ENCODE measurements at regions not wholly inside any gene's neighbourhood (a gene's known extent, or its start where the extent isn't known, plus 50 kb on each side); places are given as distances from the start of the nearest gene placed in this dataset.

DNA sequence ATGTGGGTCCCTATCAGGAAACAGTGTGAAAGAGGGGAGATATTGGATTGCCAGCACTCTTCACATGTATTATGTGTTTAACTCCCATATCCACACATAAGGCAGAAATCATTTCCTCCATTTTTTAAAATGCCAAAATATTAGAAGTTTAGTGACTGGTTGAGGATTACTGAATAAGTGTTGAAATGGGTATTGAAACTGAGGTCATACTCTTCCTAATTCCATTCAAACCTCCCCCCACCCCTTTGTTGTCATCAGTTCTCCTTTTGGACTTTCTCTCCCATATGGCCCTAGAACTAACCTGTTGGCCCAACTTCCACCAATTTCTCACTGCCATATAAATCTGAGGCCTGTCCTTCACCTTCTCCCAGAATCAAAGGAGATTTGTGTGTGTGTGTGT, 81.6 kb downstream of the EVX1 start:
- Histone ChIP-seq H3K4me1 (ENCODE audit: insufficient read depth, low read length) (no peaks in the 10 kb centered on the region), H3K4me2 (ENCODE audit: low read length) (no peak overlapping the region), H3K27me3 (ENCODE audit: low read length) (no peaks in the 10 kb centered on the region), H2AFZ (ENCODE audit: low read length) (no peak overlapping the region), H3K9me3 (ENCODE audit: low read length) (no peaks in the 10 kb centered on the region), H3K9ac (ENCODE audit: low read length) (no peak overlapping the region), H3K27ac (ENCODE audit: low read length) (no peak overlapping the region), H3K79me2 (ENCODE audit: low read length) (no peaks in the 10 kb centered on the region), H3K4me3 (ENCODE audit: low read length) (no peak overlapping the region), H4K20me1 (ENCODE audit: low read length) (no peaks in the 10 kb centered on the region), H3K36me3 (ENCODE audit: low read depth, low read length) (no peaks in the 10 kb centered on the region), H3K9me2 (replicated peaks; ENCODE audit: low read length) (0 out of 2 replicates have a peak, but pooled peaks cover 4% of the 10 kb centered on the region), H3F3A (ENCODE audit: low read length, unreplicated experiment) (no peaks in the 10 kb centered on the region)
- intact Hi-C loops (cut with micrococcal nuclease): no loop called here
- no peak for DNase-seq
- ChIA-PET CTCF (no interaction called here), POLR2A (ENCODE audit: unreplicated experiment) (no interaction called here)
- ATAC-seq: no peak
- TF ChIP-seq EZH2 (IDR thresholded peaks at IDR 0.05; ENCODE audit: low read length, unreplicated experiment) (no peak), CTCF (conservative IDR thresholded peaks at IDR 0.05; ENCODE audit: low read depth, low read length) (no peak), EZH2phosphoT487 (IDR thresholded peaks at IDR 0.05; ENCODE audit: borderline replicate concordance, low read length) (no peak)
- no TSS peak for BruUV-seq (replicated peaks)

- Histone ChIP-seq H3K36me3 (ENCODE audit: low read depth, low read length) (no peaks in the 10 kb centered on the region), H3K79me2 (ENCODE audit: low read length) (no peaks in the 10 kb centered on the region), H3K4me1 (ENCODE audit: insufficient read depth, low read length) (no peaks in the 10 kb centered on the region), H3K9me3 (ENCODE audit: low read length) (no peaks in the 10 kb centered on the region), H3K27ac (ENCODE audit: low read length) (no peak overlapping the region), H3K4me2 (ENCODE audit: low read length) (no peak overlapping the region), H3K4me3 (ENCODE audit: low read length) (no peak overlapping the region), H2AFZ (ENCODE audit: low read length) (no peak overlapping the region), H3K27me3 (ENCODE audit: low read length) (no peaks in the 10 kb centered on the region), H3K9me2 (replicated peaks; ENCODE audit: low read length) (0 out of 2 replicates have a peak, but pooled peaks cover 4% of the 10 kb centered on the region), H3K9ac (ENCODE audit: low read length) (no peak overlapping the region), H3F3A (ENCODE audit: low read length, unreplicated experiment) (no peaks in the 10 kb centered on the region), H4K20me1 (ENCODE audit: low read length) (no peaks in the 10 kb centered on the region)
- intact Hi-C loops (cut with micrococcal nuclease): no loop called here
- ATAC-seq (peak; percentile 46; the same call in 1 of the 2 replicates), DNase-seq (peak; percentile 30)
- ChIA-PET CTCF (interaction anchor here (0.5 to 1.1 kb wide), 4 partner anchors 61 to 960 kb away, joined by 3 to 5 read pairs (median 3); no protein-coding TSS in a partner anchor), POLR2A (ENCODE audit: unreplicated experiment) (no interaction called here)
- TF ChIP-seq EZH2 (IDR thresholded peaks at IDR 0.05; ENCODE audit: low read length, unreplicated experiment) (no peak), CTCF (conservative IDR thresholded peaks at IDR 0.05; ENCODE audit: low read depth, low read length) (peak; percentile 50), EZH2phosphoT487 (IDR thresholded peaks at IDR 0.05; ENCODE audit: borderline replicate concordance, low read length) (no peak)
- no TSS peak for BruUV-seq (replicated peaks)
These were observed 87.3 kb downstream of the EVX1 start for GRCh38 chr7:27329909-27330308.

DNA sequence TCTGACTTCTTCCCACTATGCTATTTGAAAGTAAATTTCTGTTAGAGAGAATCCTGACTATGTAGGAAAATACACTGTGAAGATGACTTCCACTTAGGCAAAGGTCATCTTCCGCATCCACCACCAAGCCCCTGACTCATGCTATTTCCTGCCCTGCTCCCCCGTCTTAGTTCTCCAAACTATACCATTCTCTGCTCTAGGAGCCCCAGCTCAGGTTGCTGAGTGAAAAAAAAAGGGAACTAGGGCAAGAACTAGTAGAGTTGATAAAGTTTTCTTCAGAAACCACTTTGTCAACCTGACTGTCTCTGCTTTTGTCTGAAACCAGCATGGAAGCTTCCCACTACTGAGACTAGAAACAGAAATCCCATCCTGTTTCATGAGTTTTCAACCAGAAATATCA, 96.9 kb downstream of the EVX1 start:
- no peak for TF ChIP-seq EZH2phosphoT487 (IDR thresholded peaks at IDR 0.05; ENCODE audit: borderline replicate concordance, low read length)
- no peak for TF ChIP-seq EZH2 (IDR thresholded peaks at IDR 0.05; ENCODE audit: low read length, unreplicated experiment)
- no peak for TF ChIP-seq CTCF (conservative IDR thresholded peaks at IDR 0.05; ENCODE audit: low read depth, low read length)
- Histone ChIP-seq H3K9ac (ENCODE audit: low read length) (no peak overlapping the region), H4K20me1 (ENCODE audit: low read length) (no peaks in the 10 kb centered on the region), H3K79me2 (ENCODE audit: low read length) (no peaks in the 10 kb centered on the region), H3K4me1 (ENCODE audit: insufficient read depth, low read length) (no peaks in the 10 kb centered on the region; the same call in 1 of the 2 replicates), H3K4me2 (ENCODE audit: low read length) (no peak overlapping the region), H3K9me2 (replicated peaks; ENCODE audit: low read length) (no peaks in the 10 kb centered on the region), H3K27me3 (ENCODE audit: low read length) (no peaks in the 10 kb centered on the region), H3K27ac (ENCODE audit: low read length) (no peak overlapping the region), H3K4me3 (ENCODE audit: low read length) (no peak overlapping the region), H2AFZ (ENCODE audit: low read length) (no peak overlapping the region), H3F3A (ENCODE audit: low read length, unreplicated experiment) (no peaks in the 10 kb centered on the region), H3K36me3 (ENCODE audit: low read depth, low read length) (no peaks in the 10 kb centered on the region), H3K9me3 (ENCODE audit: low read length) (no peaks in the 10 kb centered on the region)
- ChIA-PET CTCF (no interaction called here), POLR2A (ENCODE audit: unreplicated experiment) (no interaction called here)
- intact Hi-C loops (cut with micrococcal nuclease): no loop called here
- ATAC-seq (no peak; the same call in 1 of the 2 replicates), DNase-seq (peak; percentile 16)
- no TSS peak for BruUV-seq (replicated peaks)
